Activated CD4-positive, alpha-beta T cell treated with anti-CD3 and anti-CD28 coated beads, Interleukin-2, amount 10 ng/mL, durations not matched to agents 24 days and 14 days (primary cell): ENCODE measurements at regions not wholly inside any gene's neighbourhood (a gene's known extent, or its start where the extent isn't known, plus 50 kb on each side); places are given as distances from the start of the nearest gene placed in this dataset.

Experiments
- DNase-seq: peaks from one replicate; pipeline ENCODE4 v3.0.0; 2022
- H3K27ac Mint-ChIP-seq: one replicate; pipeline ENCODE4 v1.8.0; 2022; ENCODE audit warnings: mild to moderate bottlenecking, mixed read lengths
- H3K27me3 Mint-ChIP-seq: one replicate; pipeline ENCODE4 v1.8.0; 2022; ENCODE audit warnings: mixed read lengths
- H3K36me3 Mint-ChIP-seq: one replicate; pipeline ENCODE4 v1.8.0; 2022; ENCODE audit warnings: low read depth, mild to moderate bottlenecking, mixed read lengths
- H3K4me1 Mint-ChIP-seq: one replicate; pipeline ENCODE4 v1.8.0; 2021; ENCODE audit warnings: mixed read lengths
- H3K4me3 Mint-ChIP-seq: one replicate; pipeline ENCODE4 v1.8.0; 2022; ENCODE audit warnings: mild to moderate bottlenecking, moderate library complexity, mixed read lengths
- H3K9me3 Mint-ChIP-seq: one replicate; pipeline ENCODE4 v1.8.0; 2021; ENCODE audit warnings: mixed read lengths
- intact Hi-C: fragments of 100-400 bp; cut with micrococcal nuclease; formaldehyde crosslinking; loops from one replicate; pipeline ENCODE4 v1.15.1; 2023

- Mint-ChIP-seq H3K27ac (no peak overlapping the region), H3K36me3 (no peaks in the 10 kb centered on the region)
- intact Hi-C loops, result no loop called here
Measured at GRCh38 chr16:88290850-88291830, 91.6 kb upstream of the ZNF469 start.

GRCh38 chr16:88292007-88292970 lies 90.5 kb upstream of the ZNF469 start:
- Mint-ChIP-seq H3K36me3 (no peaks in the 10 kb centered on the region), H3K27me3 (no peaks in the 10 kb centered on the region), H3K4me1 (no peaks in the 10 kb centered on the region), H3K9me3 (peaks cover 5% of the 10 kb centered on the region), H3K27ac (no peak overlapping the region), H3K4me3 (no peak overlapping the region)
- DNase-seq, result no peak
- intact Hi-C loops, result no loop called here

More at GRCh38 chr16:88290850-88291830, 91.6 kb upstream of the ZNF469 start:
- Mint-ChIP-seq H3K4me1 (no peaks in the 10 kb centered on the region), H3K27me3 (no peaks in the 10 kb centered on the region), H3K4me3 (no peak overlapping the region), H3K9me3 (peaks cover 5% of the 10 kb centered on the region)
- no peak for DNase-seq

GRCh38 chr16:88293097-88293496 lies 89.7 kb upstream of the ZNF469 start:
- DNase-seq, result no peak
- Mint-ChIP-seq H3K36me3 (no peaks in the 10 kb centered on the region), H3K9me3 (peaks cover 5% of the 10 kb centered on the region), H3K27me3 (no peaks in the 10 kb centered on the region), H3K27ac (no peak overlapping the region), H3K4me3 (no peak overlapping the region), H3K4me1 (no peaks in the 10 kb centered on the region)
- intact Hi-C loops, result no loop called here

GRCh38 chr16:88295671-88296436 lies 86.9 kb upstream of the ZNF469 start:
- no peak for DNase-seq
- H3K36me3 Mint-ChIP-seq, result no peaks in the 10 kb centered on the region
- H3K9me3 Mint-ChIP-seq, result peaks cover 5% of the 10 kb centered on the region
- no peaks in the 10 kb centered on the region for H3K4me1 Mint-ChIP-seq
- intact Hi-C loops, result no loop called here
- no peak overlapping the region for H3K27ac Mint-ChIP-seq
- no peaks in the 10 kb centered on the region for H3K27me3 Mint-ChIP-seq
- no peak overlapping the region for H3K4me3 Mint-ChIP-seq

- H3K9me3 Mint-ChIP-seq, result peaks cover 5% of the 10 kb centered on the region
- H3K27me3 Mint-ChIP-seq, result no peaks in the 10 kb centered on the region
- no peak overlapping the region for H3K27ac Mint-ChIP-seq
- no peaks in the 10 kb centered on the region for H3K36me3 Mint-ChIP-seq
- no peak for DNase-seq
- H3K4me1 Mint-ChIP-seq, result no peaks in the 10 kb centered on the region
- H3K4me3 Mint-ChIP-seq, result no peak overlapping the region
- intact Hi-C loops, result no loop called here
Measured at GRCh38 chr16:88296437-88297177, 86.2 kb upstream of the ZNF469 start.

GRCh38 chr16:88297178-88297720 lies 85.5 kb upstream of the ZNF469 start:
- Mint-ChIP-seq H3K36me3 (no peaks in the 10 kb centered on the region), H3K9me3 (peaks cover 5% of the 10 kb centered on the region), H3K27me3 (no peaks in the 10 kb centered on the region), H3K4me1 (no peaks in the 10 kb centered on the region), H3K27ac (no peak overlapping the region), H3K4me3 (no peak overlapping the region)
- intact Hi-C loops, result no loop called here
- no peak for DNase-seq

- Mint-ChIP-seq H3K4me3 (no peak overlapping the region), H3K9me3 (peaks cover under 1% of the 10 kb centered on the region)
Measured at GRCh38 chr16:88298181-88298832, 84.5 kb upstream of the ZNF469 start.

GRCh38 chr16:88298833-88299745 lies 83.7 kb upstream of the ZNF469 start:
- no peaks in the 10 kb centered on the region for H3K4me1 Mint-ChIP-seq
- H3K4me3 Mint-ChIP-seq, result no peak overlapping the region
- intact Hi-C loops, result no loop called here
- H3K36me3 Mint-ChIP-seq, result no peaks in the 10 kb centered on the region
- H3K27ac Mint-ChIP-seq, result no peak overlapping the region
- H3K9me3 Mint-ChIP-seq, result no peaks in the 10 kb centered on the region
- no peak for DNase-seq
- no peaks in the 10 kb centered on the region for H3K27me3 Mint-ChIP-seq

More at GRCh38 chr16:88298181-88298832, 84.5 kb upstream of the ZNF469 start:
- intact Hi-C loops, result no loop called here
- no peak for DNase-seq
- no peaks in the 10 kb centered on the region for H3K36me3 Mint-ChIP-seq
- no peaks in the 10 kb centered on the region for H3K27me3 Mint-ChIP-seq
- no peaks in the 10 kb centered on the region for H3K4me1 Mint-ChIP-seq
- H3K27ac Mint-ChIP-seq, result no peak overlapping the region

GRCh38 chr16:88299751-88300462 lies 82.9 kb upstream of the ZNF469 start:
- Mint-ChIP-seq H3K36me3 (no peaks in the 10 kb centered on the region), H3K27ac (no peak overlapping the region), H3K4me3 (no peak overlapping the region), H3K4me1 (no peaks in the 10 kb centered on the region), H3K27me3 (no peaks in the 10 kb centered on the region), H3K9me3 (no peaks in the 10 kb centered on the region)
- intact Hi-C loops, result no loop called here
- DNase-seq, result no peak

- no peaks in the 10 kb centered on the region for H3K4me1 Mint-ChIP-seq
Measured at GRCh38 chr16:88300463-88300835, 82.3 kb upstream of the ZNF469 start.

GRCh38 chr16:88301431-88301830 lies 81.3 kb upstream of the ZNF469 start:
- Mint-ChIP-seq H3K9me3 (peaks cover 6% of the 10 kb centered on the region), H3K4me3 (no peak overlapping the region), H3K27ac (no peak overlapping the region), H3K27me3 (no peaks in the 10 kb centered on the region), H3K36me3 (no peaks in the 10 kb centered on the region), H3K4me1 (no peaks in the 10 kb centered on the region)
- intact Hi-C loops, result no loop called here
- no peak for DNase-seq

More at GRCh38 chr16:88300463-88300835, 82.3 kb upstream of the ZNF469 start:
- intact Hi-C loops, result no loop called here
- H3K36me3 Mint-ChIP-seq, result no peaks in the 10 kb centered on the region
- H3K27ac Mint-ChIP-seq, result no peak overlapping the region
- no peak overlapping the region for H3K4me3 Mint-ChIP-seq
- no peaks in the 10 kb centered on the region for H3K27me3 Mint-ChIP-seq
- no peak for DNase-seq
- peaks cover 1% of the 10 kb centered on the region for H3K9me3 Mint-ChIP-seq
